Heart left ventricle (tissue), 16 donors: ENCODE measurements at regions not wholly inside any gene's neighbourhood (a gene's known extent, or its start where the extent isn't known, plus 50 kb on each side); places are given as distances from the start of the nearest gene placed in this dataset.

Source experiments
- ATAC-seq, 4 donors: fragments of 200-7000 bp; cut with Tn5 transposase; one replicate each; pipeline ENCODE4 v1.9.1; 2020 to 2022; ENCODE audit warnings: moderate library complexity in 4 of 4, mild to moderate bottlenecking in 3 of 4, moderate number of reproducible peaks in 1 of 4
- DNase-seq, 5 donors: peaks; one replicate each; pipeline ENCODE4 v3.0.0-alpha.2; 2020
- H3K27ac ChIP-seq, 12 donors: fragments of 200-600 bp; sonication (generic) in 4 of 12; one replicate each; pipeline versions ENCODE4 v1.5.0 to v1.8.0; 2016 to 2022; ENCODE audit warnings: mild to moderate bottlenecking in 2 of 12
- H3K27me3 ChIP-seq, 9 donors: fragments of 200-600 bp; sonication (generic) in 2 of 9; one replicate each; pipeline versions ENCODE4 v1.5.1 to v1.8.0; 2016 to 2022; ENCODE audit warnings: mild to moderate bottlenecking in 3 of 9
- H3K36me3 ChIP-seq, 9 donors: fragments of 200-600 bp; sonication (generic) in 2 of 9; one replicate each; pipeline versions ENCODE4 v1.5.0 to v1.8.0; 2018 to 2022; ENCODE audit warnings: mild to moderate bottlenecking in 2 of 9
- H3K4me1 ChIP-seq, 12 donors: fragments of 200-600 bp; sonication (generic) in 4 of 12; one replicate each; pipeline versions ENCODE4 v1.5.0 to v1.8.0; 2016 to 2022; ENCODE audit warnings: mild to moderate bottlenecking in 3 of 12
- H3K4me3 ChIP-seq, 12 donors: fragments of 200-600 bp; sonication (generic) in 4 of 12; one replicate each; pipeline versions ENCODE4 v1.5.0 to v1.8.0; 2017 to 2022; ENCODE audit warnings: mild to moderate bottlenecking in 9 of 12, moderate library complexity in 4 of 12
- H3K9me3 ChIP-seq, 12 donors: fragments of 200-600 bp; sonication (generic) in 4 of 12; one replicate each; pipeline versions ENCODE4 v1.5.0 to v1.8.0; 2016 to 2022; ENCODE audit warnings: mild to moderate bottlenecking in 1 of 12
- POLR2A ChIP-seq, 2 donors: fragments of 450-650 bp; IDR thresholded peaks; one replicate each; pipeline ENCODE4 v1.6.1; 2017; ENCODE audit warnings: antibody characterized with exemption in 2 of 2, mild to moderate bottlenecking in 2 of 2, moderate library complexity in 2 of 2
- WGBS, 4 donors: extraction: QIAGEN DNeasy Blood & Tissue Kit in 2 of 4; methylation state at CpG; one replicate each; pipeline versions ENCODE4 v1.1.5 to v1.1.7; 2013 to 2018; 5-methylcytosine and 5-hydroxymethylcytosine counted together
- intact Hi-C, 10 donors: fragments of 100-400 bp; cut with DNase I; formaldehyde crosslinking; loops; one replicate each; pipeline versions ENCODE4 v1.11.1 to v1.14.2; 2022
- TF ChIP-seq, protein P1 (sequence below), 12 donors: fragments of 200-600 bp; sonication (generic) in 4 of 12; IDR thresholded peaks; one replicate each; pipeline versions ENCODE4 v1.5.0 to v1.8.0; 2018 to 2022; ENCODE audit warnings: antibody characterized with exemption in 12 of 12, mild to moderate bottlenecking in 5 of 12
- donor health status: ischemic (EF 13 %, LVEDD 7.1; RV severe dilation, severe dysfunction).
- donor health status: healthy with polysubstance abuse.
- donor health status: DM: no; HTN: yes; CAD: no.
- donor health status: DM: no; HTN: no; CAD: no.
- donor health status: ischemic (EF 25% LVEDD 6.9; RV normal size, moderate dysfunction).
- donor health status: ischemic (EF 25% LVEDD 5.7; RV mildly dilated, moderate dysfunction).
- donor health status: healthy.
- donor health status: DM: yes; HTN: yes; CAD: no.
- donor health status: ischemic (EF 35%, LVEDD 5.7; RV mildly dilated, moderate dysfunction).
- donor health status: nonischemic (EF 11% LVEDD 7.7; RV severe dilation, severe dysfunction).
- donor health status: DM: yes; HTN: yes; CAD: no.
- donor health status: PGD.
- donor health status: ischemic (EF 29% LVEDD 5.4; RV normal size, mild dysfunction).
- donor health status: nonischemic (EF 23%, LVEDD 6.1; RV moderate dilation, normal function).

DNA sequence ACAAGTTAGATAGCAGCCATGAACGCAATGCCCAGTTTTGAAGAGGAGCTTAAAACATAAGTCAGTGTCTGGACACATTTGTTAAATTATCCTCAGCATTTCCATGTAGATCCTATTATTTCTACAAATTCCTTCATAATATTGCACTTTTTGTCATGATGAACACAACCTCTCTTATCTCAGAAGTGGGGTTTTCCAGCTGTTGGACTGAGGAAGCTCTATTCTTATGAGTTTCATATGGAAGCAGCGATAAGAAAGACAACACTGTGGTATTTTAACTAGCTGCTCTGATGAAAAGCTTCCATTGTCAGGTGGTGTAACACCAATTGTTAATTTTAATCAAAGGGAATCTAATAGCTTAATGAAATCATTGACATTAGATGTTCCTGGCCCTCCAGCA is 308.7 kb downstream of the GBA3 start:
- H3K4me3 ChIP-seq = no peak overlapping the region
- no peaks in the 10 kb centered on the region for H3K27me3 ChIP-seq
- no peak for TF ChIP-seq POLR2A (IDR thresholded peaks at IDR 0.05)
- TF ChIP-seq, protein P1, sequence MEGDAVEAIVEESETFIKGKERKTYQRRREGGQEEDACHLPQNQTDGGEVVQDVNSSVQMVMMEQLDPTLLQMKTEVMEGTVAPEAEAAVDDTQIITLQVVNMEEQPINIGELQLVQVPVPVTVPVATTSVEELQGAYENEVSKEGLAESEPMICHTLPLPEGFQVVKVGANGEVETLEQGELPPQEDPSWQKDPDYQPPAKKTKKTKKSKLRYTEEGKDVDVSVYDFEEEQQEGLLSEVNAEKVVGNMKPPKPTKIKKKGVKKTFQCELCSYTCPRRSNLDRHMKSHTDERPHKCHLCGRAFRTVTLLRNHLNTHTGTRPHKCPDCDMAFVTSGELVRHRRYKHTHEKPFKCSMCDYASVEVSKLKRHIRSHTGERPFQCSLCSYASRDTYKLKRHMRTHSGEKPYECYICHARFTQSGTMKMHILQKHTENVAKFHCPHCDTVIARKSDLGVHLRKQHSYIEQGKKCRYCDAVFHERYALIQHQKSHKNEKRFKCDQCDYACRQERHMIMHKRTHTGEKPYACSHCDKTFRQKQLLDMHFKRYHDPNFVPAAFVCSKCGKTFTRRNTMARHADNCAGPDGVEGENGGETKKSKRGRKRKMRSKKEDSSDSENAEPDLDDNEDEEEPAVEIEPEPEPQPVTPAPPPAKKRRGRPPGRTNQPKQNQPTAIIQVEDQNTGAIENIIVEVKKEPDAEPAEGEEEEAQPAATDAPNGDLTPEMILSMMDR (IDR thresholded peaks at IDR 0.05) = no peak
- ATAC-seq (no peak), DNase-seq (no peak)
- H3K4me1 ChIP-seq = no peaks in the 10 kb centered on the region
- no peaks in the 10 kb centered on the region for H3K36me3 ChIP-seq
- H3K9me3 ChIP-seq = no peaks in the 10 kb centered on the region
- intact Hi-C loops = no loop called here
- no peak overlapping the region for H3K27ac ChIP-seq
- WGBS, 4 donors = 26 to 58% (median 34%) methylated on average over 2 of the region's 2 CpGs

DNA sequence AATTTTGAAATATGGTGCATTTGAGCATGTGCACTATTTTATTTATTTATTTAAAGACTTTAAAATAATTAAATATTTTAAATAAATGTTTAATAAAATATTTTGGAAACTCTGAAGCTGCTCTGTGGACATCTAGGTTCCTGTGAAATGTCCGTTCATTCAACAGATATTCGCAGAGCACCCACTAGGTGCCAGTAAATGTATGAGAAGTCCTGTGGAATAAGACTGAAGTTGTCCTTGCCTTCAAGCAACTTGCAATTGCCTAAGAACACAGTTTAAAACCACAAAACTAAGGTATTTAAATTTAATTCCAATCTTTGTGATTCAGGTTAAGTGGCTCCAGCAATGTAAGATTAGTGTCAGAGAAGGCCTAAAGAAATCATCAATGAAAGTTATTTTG is 306.7 kb downstream of the GBA3 start:
- no peak overlapping the region for H3K4me3 ChIP-seq
- no peaks in the 10 kb centered on the region for H3K36me3 ChIP-seq
- H3K9me3 ChIP-seq = peaks cover 0 to 3% (median 0%) of the 10 kb centered on the region in 12 donors
- H3K27ac ChIP-seq = no peak overlapping the region
- H3K4me1 ChIP-seq = no peaks in the 10 kb centered on the region
- no peak for DNase-seq
- peak in 1 of 4 donors; percentile 39 for ATAC-seq
- H3K27me3 ChIP-seq = no peaks in the 10 kb centered on the region
- no peak for TF ChIP-seq POLR2A (IDR thresholded peaks at IDR 0.05)
- TF ChIP-seq, protein P1 (IDR thresholded peaks at IDR 0.05) = peak in 3 of 12 donors; percentile 13 to 28 (median 16)
- WGBS, 4 donors = 82 to 87% (median 84%) methylated on average over 2 of the region's 2 CpGs
- intact Hi-C loops = no loop called here

DNA sequence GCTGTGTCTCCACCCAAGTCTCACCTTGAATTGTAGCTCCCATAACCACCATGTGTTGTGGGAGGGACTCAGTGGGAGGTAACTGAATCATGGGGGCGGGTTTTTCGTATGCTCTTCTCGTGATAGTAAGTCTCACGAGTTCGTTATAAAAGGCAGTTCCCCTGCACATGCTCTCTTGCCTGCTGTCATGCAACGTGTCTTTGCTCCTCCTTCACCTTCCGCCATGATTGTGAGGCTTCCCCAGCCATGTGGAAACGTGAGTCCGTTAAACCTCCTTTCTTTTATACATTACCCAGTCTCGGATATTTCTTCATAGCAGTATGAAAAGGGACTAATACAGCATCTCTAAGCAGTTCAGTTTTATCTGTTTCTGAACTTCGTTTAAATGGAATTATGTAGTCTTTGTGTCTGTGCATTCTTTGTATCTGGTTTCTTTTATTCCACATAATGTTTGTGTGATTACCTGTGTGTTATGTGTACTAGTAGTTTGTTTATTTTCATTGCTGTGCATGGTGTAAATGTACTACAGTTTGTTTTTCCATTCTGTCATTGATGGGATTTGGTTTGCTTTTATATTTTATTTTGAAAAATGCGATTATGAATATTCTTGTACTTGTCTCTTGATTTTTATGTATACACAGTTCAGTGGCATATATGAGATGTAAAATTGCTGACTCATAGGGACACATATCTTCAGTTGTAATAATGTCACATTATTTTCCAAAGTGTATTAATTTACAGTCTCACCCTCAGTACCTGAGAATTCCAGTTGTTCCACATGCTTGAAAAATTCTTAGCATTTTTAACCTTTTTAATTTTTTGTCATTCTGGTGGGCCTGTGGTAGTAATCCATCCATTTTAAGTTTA is 304.9 kb downstream of the GBA3 start:
- no peaks in the 10 kb centered on the region for H3K4me1 ChIP-seq
- intact Hi-C loops = no loop called here
- H3K4me3 ChIP-seq = no peak overlapping the region
- no peaks in the 10 kb centered on the region for H3K27me3 ChIP-seq
- TF ChIP-seq, protein P1 (IDR thresholded peaks at IDR 0.05) = no peak
- TF ChIP-seq POLR2A (IDR thresholded peaks at IDR 0.05) = no peak
- no peak for ATAC-seq
- WGBS, 4 donors = 85 to 88% (median 88%) methylated on average over 12 of the region's 12 CpGs
- H3K36me3 ChIP-seq = no peaks in the 10 kb centered on the region
- no peak for DNase-seq
- peaks cover 0 to 3% (median 0%) of the 10 kb centered on the region in 12 donors for H3K9me3 ChIP-seq
- H3K27ac ChIP-seq = no peak overlapping the region

DNA sequence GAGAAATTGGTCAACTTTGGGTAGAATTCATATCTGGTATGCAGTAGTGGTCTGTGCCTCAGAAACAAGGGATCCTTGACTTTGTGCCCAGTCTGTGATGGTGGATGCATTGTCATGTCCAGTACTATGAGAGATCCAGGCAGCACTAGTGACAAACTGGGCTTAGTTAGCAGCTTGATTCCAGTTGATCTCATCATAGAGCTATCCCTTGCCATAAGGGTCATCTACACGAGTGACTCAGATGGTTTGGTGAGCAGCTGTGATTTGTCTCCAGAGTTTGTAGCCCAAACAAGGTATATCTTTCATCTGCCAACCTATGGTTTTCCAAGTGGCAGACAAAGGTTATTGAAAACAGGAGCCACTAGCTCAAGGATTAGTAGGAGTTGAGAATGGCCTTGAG is 298.8 kb downstream of the GBA3 start:
- 39 to 50% (median 42%) methylated on average over 1 of the region's 1 CpG for WGBS, 4 donors
- Histone ChIP-seq H3K27ac (no peak overlapping the region), H3K27me3 (no peaks in the 10 kb centered on the region), H3K4me3 (no peak overlapping the region), H3K36me3 (no peaks in the 10 kb centered on the region), H3K4me1 (peaks cover 0 to 8% (median 0%) of the 10 kb centered on the region in 12 donors), H3K9me3 (peaks cover 0 to 3% (median 0%) of the 10 kb centered on the region in 12 donors)
- no peak for TF ChIP-seq POLR2A (IDR thresholded peaks at IDR 0.05)
- TF ChIP-seq, protein P1 (IDR thresholded peaks at IDR 0.05) = no peak
- no peak for DNase-seq
- intact Hi-C loops = no loop called here
- ATAC-seq = no peak
